Left colon (tissue), 2 donors: ENCODE measurements at regions not wholly inside any gene's neighbourhood (a gene's known extent, or its start where the extent isn't known, plus 50 kb on each side); places are given as distances from the start of the nearest gene placed in this dataset.
A peak's percentile ranks its signal among the peaks of the same experiment; 100 is the strongest.

Source experiments
- ATAC-seq: fragments of 200-7000 bp; cut with Tn5 transposase; one replicate; pipeline ENCODE4 v1.9.1; 2020; ENCODE audit warnings: mild to moderate bottlenecking, moderate library complexity
- DNase-seq, 2 donors: peaks; one replicate each; pipeline ENCODE4 v3.0.0-alpha.2; 2020
- intact Hi-C, 2 donors: fragments of 100-400 bp; cut with DNase I in 1 of 2; cut with micrococcal nuclease in 1 of 2; formaldehyde crosslinking; loops; one replicate each; pipeline versions ENCODE4 v1.11.2 to v1.14.0; 2022; cut with DNase I, micrococcal nuclease
- donor health status: DM: no; HTN: no; CAD: no.
- donor health status: DM: yes; HTN: yes; CAD: no.

GRCh38 chr3:144127700-144128099 is 156.1 kb downstream of the DIPK2A start:
- intact Hi-C loops, result no loop called here
- DNase-seq (no peak), ATAC-seq (no peak)

GRCh38 chr3:144128108-144128892 is 156.7 kb downstream of the DIPK2A start:
- DNase-seq (no peak), ATAC-seq (no peak)
- intact Hi-C loops, result no loop called here

- intact Hi-C loops, result no loop called here
- no peak for DNase-seq
- no peak for ATAC-seq
These were observed 158.1 kb downstream of the DIPK2A start for GRCh38 chr3:144129536-144130214.

- no peak for DNase-seq
- intact Hi-C loops, result no loop called here
These were observed 169.5 kb downstream of the DIPK2A start for GRCh38 chr3:144141074-144141473.

GRCh38 chr3:144141496-144141895 is 169.9 kb downstream of the DIPK2A start:
- intact Hi-C loops, result no loop called here
- DNase-seq (no peak), ATAC-seq (no peak)

More at GRCh38 chr3:144141074-144141473, 169.5 kb downstream of the DIPK2A start:
- no peak for ATAC-seq

- DNase-seq, result no peak
- ATAC-seq, result no peak
- intact Hi-C loops, result no loop called here
These were observed 170.7 kb downstream of the DIPK2A start for GRCh38 chr3:144142151-144142840.

GRCh38 chr3:144148356-144148755 is 176.7 kb downstream of the DIPK2A start:
- no peak for DNase-seq
- intact Hi-C loops, result no loop called here
- ATAC-seq, result no peak

GRCh38 chr3:144151983-144152382 is 180.4 kb downstream of the DIPK2A start:
- ATAC-seq (no peak), DNase-seq (no peak)
- intact Hi-C loops, result no loop called here

GRCh38 chr3:144160627-144161026 is 189.0 kb downstream of the DIPK2A start:
- ATAC-seq, result no peak
- intact Hi-C loops, result no loop called here

GRCh38 chr3:144162042-144162441 is 190.4 kb downstream of the DIPK2A start:
- ATAC-seq (peak; percentile 69), DNase-seq (no peak)
- intact Hi-C loops, result no loop called here

More at GRCh38 chr3:144160627-144161026, 189.0 kb downstream of the DIPK2A start:
- DNase-seq, result no peak

- no peak for ATAC-seq
- no peak for DNase-seq
- intact Hi-C loops, result no loop called here
These were observed 192.7 kb downstream of the DIPK2A start for GRCh38 chr3:144164352-144164751.

- ATAC-seq (no peak), DNase-seq (no peak)
- intact Hi-C loops, result no loop called here
These were observed 193.9 kb downstream of the DIPK2A start for GRCh38 chr3:144165482-144165881.

GRCh38 chr3:144167634-144168033 is 196.0 kb downstream of the DIPK2A start:
- intact Hi-C loops, result no loop called here
- DNase-seq (no peak), ATAC-seq (no peak)

GRCh38 chr3:144173491-144173890 is 201.9 kb downstream of the DIPK2A start:
- DNase-seq, result no peak
- intact Hi-C loops, result no loop called here
- ATAC-seq, result no peak

GRCh38 chr3:144175644-144176425 is 204.2 kb downstream of the DIPK2A start:
- no peak for DNase-seq
- intact Hi-C loops, result no loop called here

GRCh38 chr3:144177649-144178048 is 206.0 kb downstream of the DIPK2A start:
- DNase-seq (no peak), ATAC-seq (no peak)
- intact Hi-C loops, result no loop called here

More at GRCh38 chr3:144175644-144176425, 204.2 kb downstream of the DIPK2A start:
- ATAC-seq, result no peak

GRCh38 chr3:144178607-144179006 is 207.0 kb downstream of the DIPK2A start:
- no peak for ATAC-seq
- no peak for DNase-seq
- intact Hi-C loops, result no loop called here

GRCh38 chr3:144181062-144181461 is 209.4 kb downstream of the DIPK2A start:
- intact Hi-C loops, result no loop called here
- ATAC-seq, result no peak
- no peak for DNase-seq

- no peak for ATAC-seq
- no peak for DNase-seq
- intact Hi-C loops, result no loop called here
These were observed 210.9 kb downstream of the DIPK2A start for GRCh38 chr3:144182501-144182900.
